ENCODE measurements at regions not wholly inside any gene's neighbourhood (a gene's known extent, or its start where the extent isn't known, plus 50 kb on each side); places are given as distances from the start of the nearest gene placed in this dataset.

DNA sequence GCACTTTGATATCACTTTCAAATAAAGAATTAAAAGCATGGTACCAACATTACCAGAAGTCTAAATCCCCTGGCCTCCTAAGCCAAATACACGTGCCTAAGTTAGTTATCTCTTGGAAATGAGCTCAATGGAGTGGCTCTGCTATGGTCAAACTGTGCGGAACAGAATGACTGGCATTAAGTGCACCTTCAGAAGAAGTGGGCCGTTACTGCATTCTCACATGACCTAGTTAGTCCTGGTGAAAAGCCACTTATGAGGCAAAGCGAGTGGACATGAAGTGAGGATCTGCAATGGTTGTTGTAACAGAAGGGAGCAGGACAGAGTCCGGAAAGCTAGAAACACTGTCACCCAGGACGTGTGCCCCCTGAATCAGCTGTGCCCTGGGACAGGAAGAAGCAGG lies 633.1 kb downstream of the IRX1 start:
- Mint-ChIP-seq H3K4me3 (no peak overlapping the region), H3K4me1 (ENCODE audit: low read depth) (no peaks in the 10 kb centered on the region), H3K27ac (no peak overlapping the region), H3K27me3 (no peaks in the 10 kb centered on the region), H3K36me3 (ENCODE audit: low read depth) (no peaks in the 10 kb centered on the region), H3K9me3 (peaks cover 7% of the 10 kb centered on the region)
- intact Hi-C loops (cut with micrococcal nuclease), result no loop called here
- CTCF ChIA-PET, result no interaction called here
- ATAC-seq (no peak), DNase-seq (no peak)
- POLR2A ChIA-PET, result no interaction called here
- TF ChIP-seq CTCF (IDR thresholded peaks at IDR 0.05), result no peak

- Mint-ChIP-seq H3K4me1 (ENCODE audit: low read depth) (no peaks in the 10 kb centered on the region), H3K9me3 (peaks cover 14% of the 10 kb centered on the region), H3K27ac (no peak overlapping the region), H3K4me3 (no peak overlapping the region), H3K36me3 (ENCODE audit: low read depth) (no peaks in the 10 kb centered on the region), H3K27me3 (no peaks in the 10 kb centered on the region)
- intact Hi-C loops (cut with micrococcal nuclease), result no loop called here
- DNase-seq (no peak), ATAC-seq (no peak)
- TF ChIP-seq CTCF (IDR thresholded peaks at IDR 0.05), result no peak
- CTCF ChIA-PET, result no interaction called here
- POLR2A ChIA-PET, result no interaction called here
Observed at GRCh38 chr5:4229414-4230292, 634.0 kb downstream of the IRX1 start.

- TF ChIP-seq CTCF (IDR thresholded peaks at IDR 0.05), result no peak
- Mint-ChIP-seq H3K9me3 (peaks cover 16% of the 10 kb centered on the region), H3K4me3 (no peak overlapping the region), H3K4me1 (ENCODE audit: low read depth) (no peaks in the 10 kb centered on the region), H3K27me3 (no peaks in the 10 kb centered on the region), H3K27ac (no peak overlapping the region), H3K36me3 (ENCODE audit: low read depth) (no peaks in the 10 kb centered on the region)
- ATAC-seq (no peak), DNase-seq (no peak)
- ChIA-PET CTCF (no interaction called here), POLR2A (no interaction called here)
- intact Hi-C loops (cut with micrococcal nuclease), result no loop called here
Observed at GRCh38 chr5:4230471-4230785, 634.8 kb downstream of the IRX1 start.

DNA sequence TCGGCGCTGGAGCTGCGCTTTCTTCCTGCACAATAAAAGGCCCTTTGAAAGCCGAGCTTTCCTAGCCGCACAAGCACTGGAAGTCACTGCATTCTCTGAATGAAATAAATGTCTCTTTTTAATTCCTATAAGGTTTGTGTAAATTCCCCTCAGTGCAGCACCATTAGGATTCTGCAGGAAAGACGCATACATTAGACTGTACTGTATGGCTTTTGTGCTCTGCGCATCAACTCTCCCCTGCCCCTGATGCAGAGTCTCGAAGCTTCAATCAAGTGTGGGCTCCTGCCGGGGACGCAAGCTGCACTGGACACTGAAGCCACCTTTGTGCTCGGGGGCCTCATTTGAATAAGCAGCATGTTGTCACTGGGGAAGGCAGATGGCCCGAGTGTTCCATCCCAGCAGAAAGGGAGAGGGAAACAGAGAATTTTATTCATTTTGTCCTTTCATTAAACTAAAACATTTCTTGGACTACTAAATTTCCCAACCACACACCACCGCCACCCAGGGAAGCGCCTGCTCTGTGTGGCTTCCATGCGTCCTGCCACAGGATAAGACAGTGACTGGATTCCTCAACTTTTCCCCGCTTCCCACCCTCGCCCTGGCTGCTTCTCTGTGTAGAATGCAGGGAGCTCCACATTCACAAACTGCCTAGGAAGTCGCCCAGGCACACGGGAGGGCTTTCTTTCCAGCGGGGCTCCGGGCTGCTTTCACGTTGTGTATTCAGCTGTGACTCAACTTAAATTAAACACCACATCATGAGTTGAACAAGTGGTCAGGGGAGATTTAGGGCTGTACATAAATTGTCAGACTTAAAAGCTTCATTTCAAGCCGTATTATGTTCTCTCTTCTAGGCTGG lies 635.4 kb downstream of the IRX1 start:
- H3K4me3 Mint-ChIP-seq, result no peak overlapping the region
- no peaks in the 10 kb centered on the region for H3K36me3 Mint-ChIP-seq (ENCODE audit: low read depth)
- H3K4me1 Mint-ChIP-seq (ENCODE audit: low read depth), result no peaks in the 10 kb centered on the region
- H3K27ac Mint-ChIP-seq, result no peak overlapping the region
- ChIA-PET CTCF (no interaction called here), POLR2A (no interaction called here)
- DNase-seq, result no peak
- H3K9me3 Mint-ChIP-seq, result peaks cover 16% of the 10 kb centered on the region
- H3K27me3 Mint-ChIP-seq, result no peaks in the 10 kb centered on the region
- intact Hi-C loops (cut with micrococcal nuclease), result no loop called here
- no peak for ATAC-seq
- no peak for TF ChIP-seq CTCF (IDR thresholded peaks at IDR 0.05)

- Mint-ChIP-seq H3K36me3 (ENCODE audit: low read depth) (no peaks in the 10 kb centered on the region), H3K4me3 (no peak overlapping the region), H3K27me3 (no peaks in the 10 kb centered on the region), H3K27ac (no peak overlapping the region), H3K9me3 (peaks cover 16% of the 10 kb centered on the region), H3K4me1 (ENCODE audit: low read depth) (no peaks in the 10 kb centered on the region)
- ChIA-PET CTCF (no interaction called here), POLR2A (no interaction called here)
- DNase-seq (no peak), ATAC-seq (no peak)
- intact Hi-C loops (cut with micrococcal nuclease), result no loop called here
- no peak for TF ChIP-seq CTCF (IDR thresholded peaks at IDR 0.05)
Observed at GRCh38 chr5:4232084-4232483, 636.5 kb downstream of the IRX1 start.
